Hepatocyte (in vitro differentiated cells): ENCODE measurements at regions not wholly inside any gene's neighbourhood (a gene's known extent, or its start where the extent isn't known, plus 50 kb on each side); places are given as distances from the start of the nearest gene placed in this dataset.

Experiments used
- DNase-seq: peaks from one replicate; pipeline ENCODE4 v3.0.0-alpha.2; 2016; ENCODE audit warnings: low spot score
- H2AFZ ChIP-seq: fragments of 200-600 bp; sonication (generic); 2 replicates; pipeline ENCODE4 v1.6.0; 2016; ENCODE audit warnings: antibody characterized with exemption, mild to moderate bottlenecking
- H3K27ac ChIP-seq: fragments of 200-600 bp; sonication (generic); 2 replicates; pipeline ENCODE4 v1.5.1; 2016; ENCODE audit warnings: mild to moderate bottlenecking
- H3K27me3 ChIP-seq: fragments of 200-600 bp; sonication (generic); 2 replicates; pipeline ENCODE4 v1.6.1; 2016
- H3K36me3 ChIP-seq: fragments of 200-600 bp; sonication (generic); replicated peaks from 2 replicates; pipeline ENCODE4 v1.5.1; 2016; ENCODE audit warnings: low read depth; ENCODE audit not compliant: insufficient read depth
- H3K4me1 ChIP-seq: fragments of 200-600 bp; sonication (generic); 2 replicates; pipeline ENCODE4 v1.5.1; 2016; ENCODE audit warnings: mild to moderate bottlenecking, moderate library complexity; ENCODE audit not compliant: insufficient read depth
- H3K4me2 ChIP-seq: fragments of 200-600 bp; sonication (generic); 2 replicates; pipeline ENCODE4 v1.6.0; 2016
- H3K4me3 ChIP-seq: fragments of 200-600 bp; sonication (generic); 2 replicates; pipeline ENCODE4 v1.5.1; 2016; ENCODE audit warnings: mild to moderate bottlenecking
- H3K79me2 ChIP-seq: fragments of 200-600 bp; sonication (generic); 2 replicates; pipeline ENCODE4 v1.6.0; 2017; ENCODE audit warnings: mild to moderate bottlenecking
- H3K9me2 ChIP-seq: fragments of 200-600 bp; sonication (generic); replicated peaks from 2 replicates; pipeline ENCODE4 v1.6.0; 2017; ENCODE audit warnings: mild to moderate bottlenecking; ENCODE audit not compliant: insufficient read depth
- H3K9me3 ChIP-seq: fragments of 200-600 bp; sonication (generic); 2 replicates; pipeline ENCODE4 v1.5.1; 2016; ENCODE audit warnings: low read depth, mild to moderate bottlenecking
- H4K20me1 ChIP-seq: fragments of 200-600 bp; sonication (generic); 2 replicates; pipeline ENCODE4 v1.6.0; 2016; ENCODE audit warnings: mild to moderate bottlenecking; ENCODE audit not compliant: insufficient read depth, poor library complexity, severe bottlenecking
- EZH2 ChIP-seq: fragments of 200-600 bp; sonication (generic); IDR thresholded peaks from 2 replicates; pipeline ENCODE4 v1.6.1; 2016; ENCODE audit warnings: antibody characterized with exemption, mild to moderate bottlenecking, borderline replicate concordance
- EZH2phosphoT487 ChIP-seq: fragments of 200-600 bp; sonication (generic); IDR thresholded peaks from one replicate; pipeline ENCODE4 v1.6.1; 2018; ENCODE audit warnings: antibody characterized with exemption, mild to moderate bottlenecking, low read depth, moderate library complexity; ENCODE audit not compliant: unreplicated experiment, severe bottlenecking
- WGBS: methylation state at CpG from one replicate; pipeline ENCODE4 v1.1.6; 2016; ENCODE audit warnings: low lambda C conversion rate; ENCODE audit errors: missing lambda C conversion rate; 5-methylcytosine and 5-hydroxymethylcytosine counted together
- TF ChIP-seq, protein P1 (sequence below): fragments of 200-600 bp; sonication (generic); IDR thresholded peaks from 2 replicates; pipeline ENCODE4 v1.5.1; 2016; ENCODE audit warnings: antibody characterized with exemption, mild to moderate bottlenecking; ENCODE audit not compliant: poor library complexity

DNA sequence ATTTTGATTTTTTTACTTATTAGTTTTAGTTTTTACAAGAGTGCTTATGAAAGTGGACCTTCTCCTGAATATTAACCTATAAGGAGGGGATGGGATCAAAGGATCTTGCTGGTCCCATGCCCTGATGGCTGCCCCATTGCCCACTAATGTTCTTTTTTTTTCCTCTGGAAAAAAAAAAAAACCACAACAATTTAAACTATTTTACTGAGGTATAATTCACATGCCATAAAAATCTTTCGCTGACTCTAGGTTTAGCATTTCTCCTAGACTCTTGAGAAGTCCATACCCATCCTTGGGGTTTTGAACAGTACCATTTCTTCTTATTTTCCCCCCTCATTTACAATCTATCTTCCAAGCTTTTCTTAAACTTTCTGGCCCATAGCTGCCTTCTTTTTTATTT is 481.8 kb downstream of the TFEC start:
- WGBS: 81% methylated on average over 1 of the region's 1 CpG

DNA sequence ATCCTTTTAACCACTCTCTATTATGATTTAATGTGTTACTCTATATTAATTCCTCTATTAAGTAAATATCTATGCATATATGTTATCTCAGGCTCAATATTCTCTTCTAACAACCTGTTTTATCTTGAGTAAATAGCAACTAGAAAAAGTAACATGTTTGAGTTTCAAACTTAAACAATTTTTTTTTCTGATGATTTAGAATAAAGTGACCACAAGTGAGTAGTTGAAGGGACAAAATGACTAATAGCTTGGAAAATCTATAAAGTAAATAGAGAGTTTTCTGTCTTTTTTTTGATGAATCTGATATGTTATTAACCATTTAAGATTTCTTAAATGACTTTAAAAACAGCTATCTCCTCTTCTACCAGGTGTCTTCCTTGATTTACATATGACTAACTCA is 483.8 kb downstream of the TFEC start:
- H3K27me3 ChIP-seq: no peaks in the 10 kb centered on the region
- no peak for DNase-seq

More for the DNA sequence above, 481.8 kb downstream of the TFEC start:
- no peak overlapping the region for H2AFZ ChIP-seq
- H3K27me3 ChIP-seq: no peaks in the 10 kb centered on the region
- H4K20me1 ChIP-seq: no peaks in the 10 kb centered on the region
- H3K4me3 ChIP-seq: no peak overlapping the region
- TF ChIP-seq EZH2phosphoT487 (no peak), EZH2 (no peak)
- TF ChIP-seq, protein P1, sequence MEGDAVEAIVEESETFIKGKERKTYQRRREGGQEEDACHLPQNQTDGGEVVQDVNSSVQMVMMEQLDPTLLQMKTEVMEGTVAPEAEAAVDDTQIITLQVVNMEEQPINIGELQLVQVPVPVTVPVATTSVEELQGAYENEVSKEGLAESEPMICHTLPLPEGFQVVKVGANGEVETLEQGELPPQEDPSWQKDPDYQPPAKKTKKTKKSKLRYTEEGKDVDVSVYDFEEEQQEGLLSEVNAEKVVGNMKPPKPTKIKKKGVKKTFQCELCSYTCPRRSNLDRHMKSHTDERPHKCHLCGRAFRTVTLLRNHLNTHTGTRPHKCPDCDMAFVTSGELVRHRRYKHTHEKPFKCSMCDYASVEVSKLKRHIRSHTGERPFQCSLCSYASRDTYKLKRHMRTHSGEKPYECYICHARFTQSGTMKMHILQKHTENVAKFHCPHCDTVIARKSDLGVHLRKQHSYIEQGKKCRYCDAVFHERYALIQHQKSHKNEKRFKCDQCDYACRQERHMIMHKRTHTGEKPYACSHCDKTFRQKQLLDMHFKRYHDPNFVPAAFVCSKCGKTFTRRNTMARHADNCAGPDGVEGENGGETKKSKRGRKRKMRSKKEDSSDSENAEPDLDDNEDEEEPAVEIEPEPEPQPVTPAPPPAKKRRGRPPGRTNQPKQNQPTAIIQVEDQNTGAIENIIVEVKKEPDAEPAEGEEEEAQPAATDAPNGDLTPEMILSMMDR: no peak
- no peak overlapping the region for H3K27ac ChIP-seq
- H3K79me2 ChIP-seq: no peaks in the 10 kb centered on the region
- H3K36me3 ChIP-seq: no peaks in the 10 kb centered on the region
- H3K9me3 ChIP-seq: no peaks in the 10 kb centered on the region
- H3K4me2 ChIP-seq: no peak overlapping the region
- no peaks in the 10 kb centered on the region for H3K4me1 ChIP-seq
- H3K9me2 ChIP-seq: no peaks in the 10 kb centered on the region
- DNase-seq: no peak

DNA sequence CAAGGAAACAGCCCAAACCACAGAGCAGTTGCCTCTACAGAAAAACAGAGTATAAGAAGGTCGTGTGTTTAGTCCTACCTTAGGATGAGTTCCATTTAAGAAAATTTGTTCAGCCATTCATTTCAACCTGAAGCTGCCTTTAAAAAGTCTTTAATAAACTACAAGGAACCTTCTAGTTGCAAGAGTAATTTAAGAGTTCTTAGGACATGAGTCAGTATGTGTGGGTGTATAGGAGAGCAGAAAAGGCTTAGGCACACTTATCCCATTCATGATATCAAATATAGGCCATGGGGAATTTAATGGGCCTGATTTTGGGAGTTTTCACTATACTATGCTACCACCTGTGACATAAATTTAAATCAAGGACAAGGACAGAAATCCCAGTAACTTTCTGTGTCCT is 496.8 kb downstream of the TFEC start:
- Histone ChIP-seq H3K4me2 (no peak overlapping the region), H4K20me1 (no peaks in the 10 kb centered on the region), H3K9me3 (no peaks in the 10 kb centered on the region), H3K4me3 (no peak overlapping the region), H3K79me2 (no peaks in the 10 kb centered on the region), H3K4me1 (no peaks in the 10 kb centered on the region), H2AFZ (no peak overlapping the region), H3K36me3 (no peaks in the 10 kb centered on the region), H3K27ac (no peak overlapping the region), H3K27me3 (no peaks in the 10 kb centered on the region), H3K9me2 (no peaks in the 10 kb centered on the region)
- WGBS: 76% methylated on average over 1 of the region's 1 CpG
- TF ChIP-seq EZH2phosphoT487: no peak
- no peak for TF ChIP-seq EZH2
- TF ChIP-seq, protein P1: no peak
- no peak for DNase-seq

More for the DNA sequence above, 483.8 kb downstream of the TFEC start:
- Histone ChIP-seq H3K4me1 (no peaks in the 10 kb centered on the region), H3K9me3 (no peaks in the 10 kb centered on the region), H3K4me2 (no peak overlapping the region), H3K79me2 (no peaks in the 10 kb centered on the region), H3K9me2 (no peaks in the 10 kb centered on the region), H3K36me3 (no peaks in the 10 kb centered on the region), H3K27ac (no peak overlapping the region), H2AFZ (no peak overlapping the region), H4K20me1 (no peaks in the 10 kb centered on the region), H3K4me3 (no peak overlapping the region)
- TF ChIP-seq EZH2phosphoT487: no peak
- TF ChIP-seq, protein P1: no peak
- no peak for TF ChIP-seq EZH2

DNA sequence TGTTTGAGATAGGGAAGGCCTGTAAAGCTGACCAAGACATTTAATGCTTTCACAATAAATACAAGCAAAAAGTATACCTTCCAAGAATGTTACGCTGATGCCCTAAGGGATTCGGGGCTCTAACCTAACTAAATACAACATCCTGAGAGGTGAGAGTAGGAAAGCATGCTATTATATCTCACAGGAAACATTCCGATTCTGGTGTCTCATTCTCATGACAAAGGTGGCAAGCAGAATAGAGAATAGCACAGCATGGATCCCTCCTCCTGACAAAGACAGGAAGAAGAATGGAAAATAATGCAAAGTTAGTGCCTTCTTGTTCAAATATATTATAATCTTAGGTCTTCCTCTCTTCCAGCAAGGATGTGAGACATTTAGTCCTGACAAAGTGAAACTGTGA is 504.3 kb downstream of the TFEC start:
- no peaks in the 10 kb centered on the region for H3K9me2 ChIP-seq
- DNase-seq: no peak
- H2AFZ ChIP-seq: no peak overlapping the region
- H3K4me3 ChIP-seq: no peak overlapping the region
- no peaks in the 10 kb centered on the region for H3K4me1 ChIP-seq
- H3K79me2 ChIP-seq: no peaks in the 10 kb centered on the region
- TF ChIP-seq, protein P1: no peak
- no peak for TF ChIP-seq EZH2
- TF ChIP-seq EZH2phosphoT487: no peak
- H3K27ac ChIP-seq: no peak overlapping the region
- H3K4me2 ChIP-seq: no peak overlapping the region
- no peaks in the 10 kb centered on the region for H4K20me1 ChIP-seq
- no peaks in the 10 kb centered on the region for H3K36me3 ChIP-seq
- no peaks in the 10 kb centered on the region for H3K9me3 ChIP-seq
- WGBS: 50% methylated on average over 3 of the region's 3 CpGs
- no peaks in the 10 kb centered on the region for H3K27me3 ChIP-seq
